GM23338 (cell line): ENCODE measurements at regions not wholly inside any gene's neighbourhood (a gene's known extent, or its start where the extent isn't known, plus 50 kb on each side); places are given as distances from the start of the nearest gene placed in this dataset.

ENCODE experiments used
- ATAC-seq: fragments of 200-7000 bp; cut with Tn5 transposase; 3 replicates; pipeline ENCODE4 v1.9.1; 2020
- DNase-seq: peaks from one replicate; pipeline ENCODE4 v3.0.0-alpha.2; 2015; ENCODE audit warnings: low spot score
- H2AFZ ChIP-seq: fragments of 200-600 bp; sonication (generic); 2 replicates; pipeline ENCODE4 v1.8.0; 2016; ENCODE audit warnings: antibody characterized with exemption, mild to moderate bottlenecking, moderate library complexity
- H3F3A ChIP-seq: fragments of 200-600 bp; sonication (generic); replicated peaks from 2 replicates; pipeline ENCODE4 v1.8.0; 2017; ENCODE audit warnings: antibody characterized with exemption, mixed run types, low read depth
- H3K27ac ChIP-seq: fragments of 200-600 bp; sonication (generic); 2 replicates; pipeline ENCODE4 v1.6.1; 2016; ENCODE audit warnings: low read depth
- H3K27me3 ChIP-seq: fragments of 200-600 bp; sonication (generic); 2 replicates; pipeline ENCODE4 v1.8.0; 2016; ENCODE audit warnings: mild to moderate bottlenecking, mixed run types, moderate library complexity; ENCODE audit not compliant: insufficient read depth
- H3K36me3 ChIP-seq: fragments of 200-600 bp; sonication (generic); 2 replicates; pipeline ENCODE4 v1.8.0; 2016; ENCODE audit warnings: mild to moderate bottlenecking; ENCODE audit not compliant: insufficient read depth
- H3K4me1 ChIP-seq: fragments of 200-600 bp; sonication (generic); 2 replicates; pipeline ENCODE4 v1.8.0; 2016; ENCODE audit warnings: mild to moderate bottlenecking, moderate library complexity; ENCODE audit not compliant: insufficient read depth
- H3K4me2 ChIP-seq: fragments of 200-600 bp; sonication (generic); 2 replicates; pipeline ENCODE4 v1.7.1; 2017; ENCODE audit warnings: mixed run types
- H3K4me3 ChIP-seq: fragments of 200-600 bp; sonication (generic); 2 replicates; pipeline ENCODE4 v1.6.1; 2016; ENCODE audit warnings: mixed run types
- H3K79me2 ChIP-seq: fragments of 200-600 bp; sonication (generic); replicated peaks from 2 replicates; pipeline ENCODE4 v1.8.0; 2017; ENCODE audit warnings: mild to moderate bottlenecking; ENCODE audit not compliant: insufficient read depth
- H3K9me2 ChIP-seq: fragments of 200-600 bp; sonication (generic); 2 replicates; pipeline ENCODE4 v1.8.0; 2017; ENCODE audit not compliant: insufficient read depth
- H4K20me1 ChIP-seq: fragments of 200-600 bp; sonication (generic); replicated peaks from 2 replicates; pipeline ENCODE4 v1.8.0; 2017; ENCODE audit warnings: mild to moderate bottlenecking; ENCODE audit not compliant: insufficient read depth
- H3K27ac Mint-ChIP-seq: 2 replicates; pipeline ENCODE4 v1.8.0; 2020; ENCODE audit warnings: inconsistent platforms, mild to moderate bottlenecking, moderate library complexity, mixed read lengths
- H3K27me3 Mint-ChIP-seq: 3 replicates; pipeline ENCODE4 v1.8.0; 2022; ENCODE audit warnings: low read depth, mild to moderate bottlenecking, moderate library complexity, mixed read lengths, inconsistent platforms; ENCODE audit not compliant: insufficient read depth, poor library complexity
- H3K36me3 Mint-ChIP-seq: 3 replicates; pipeline ENCODE4 v1.8.0; 2021; ENCODE audit warnings: low read depth, mild to moderate bottlenecking, inconsistent platforms, moderate library complexity, mixed read lengths
- H3K4me1 Mint-ChIP-seq: 3 replicates; pipeline ENCODE4 v1.8.0; 2020; ENCODE audit warnings: mild to moderate bottlenecking, inconsistent platforms, mixed read lengths
- H3K4me3 Mint-ChIP-seq: 3 replicates; pipeline ENCODE4 v1.8.0; 2021; ENCODE audit warnings: moderate library complexity, mild to moderate bottlenecking, inconsistent platforms, mixed read lengths
- H3K9me3 Mint-ChIP-seq: 3 replicates; pipeline ENCODE4 v1.8.0; 2020; ENCODE audit warnings: moderate library complexity, mild to moderate bottlenecking, inconsistent platforms, mixed read lengths
- ETS1 ChIP-seq: IDR thresholded peaks from 2 replicates; pipeline ENCODE4 v1.6.1; 2016; ENCODE audit warnings: antibody characterized with exemption
- EZH2phosphoT487 ChIP-seq: fragments of 200-600 bp; sonication (generic); IDR thresholded peaks from one replicate; pipeline ENCODE4 v1.8.1; 2018; ENCODE audit warnings: antibody characterized with exemption; ENCODE audit not compliant: unreplicated experiment
- JUNB ChIP-seq: IDR thresholded peaks from one replicate; pipeline ENCODE4 v1.6.1; 2016; ENCODE audit warnings: antibody characterized with exemption; ENCODE audit not compliant: unreplicated experiment
- NANOG ChIP-seq: IDR thresholded peaks from 2 replicates; pipeline ENCODE4 v1.6.1; 2016; ENCODE audit warnings: antibody characterized with exemption, borderline replicate concordance
- POLR2AphosphoS5 ChIP-seq: IDR thresholded peaks from 2 replicates; pipeline ENCODE4 v1.6.1; 2016; ENCODE audit warnings: antibody characterized with exemption, low read depth
- REST ChIP-seq: IDR thresholded peaks from one replicate; pipeline ENCODE4 v1.6.1; 2018; ENCODE audit warnings: antibody characterized with exemption; ENCODE audit not compliant: unreplicated experiment
- STAT1 ChIP-seq: IDR thresholded peaks from one replicate; pipeline ENCODE4 v1.6.1; 2016; ENCODE audit warnings: antibody characterized with exemption; ENCODE audit not compliant: unreplicated experiment
- ZNF114 ChIP-seq: fragments of 250-450 bp; sonication (Bioruptor Pico); IDR thresholded peaks from 2 replicates; pipeline ENCODE4 v1.5.0; 2020; ENCODE audit warnings: mild to moderate bottlenecking, moderate library complexity
- ZNF331 ChIP-seq: fragments of 250-450 bp; sonication (Bioruptor Pico); IDR thresholded peaks from 2 replicates; pipeline ENCODE4 v1.5.0; 2020; ENCODE audit warnings: low read depth, mild to moderate bottlenecking, moderate library complexity

GRCh38 chr12:63264629-63265028 lies 113.6 kb upstream of the AVPR1A start:
- no peaks in the 10 kb centered on the region for H3K27me3 Mint-ChIP-seq
- Histone ChIP-seq H3K4me1 (no peaks in the 10 kb centered on the region), H3F3A (no peaks in the 10 kb centered on the region), H3K27ac (no peak overlapping the region), H2AFZ (no peak overlapping the region), H3K36me3 (no peaks in the 10 kb centered on the region), H3K4me3 (no peak overlapping the region), H3K9me2 (no peaks in the 10 kb centered on the region), H4K20me1 (no peaks in the 10 kb centered on the region), H3K4me2 (no peak overlapping the region), H3K27me3 (no peaks in the 10 kb centered on the region), H3K79me2 (no peaks in the 10 kb centered on the region)
- 0 out of 3 replicates have a peak, but pooled peaks cover 2% of the 10 kb centered on the region for H3K36me3 Mint-ChIP-seq
- no peaks in the 10 kb centered on the region for H3K4me1 Mint-ChIP-seq
- peaks cover 16% of the 10 kb centered on the region for H3K9me3 Mint-ChIP-seq
- DNase-seq: no peak
- H3K4me3 Mint-ChIP-seq: no peak overlapping the region
- ATAC-seq: no peak
- no peak overlapping the region for H3K27ac Mint-ChIP-seq
- TF ChIP-seq EZH2phosphoT487 (no peak), ZNF331 (CRISPR knock-in tag) (no peak), REST (no peak), POLR2AphosphoS5 (no peak)

- no peaks in the 10 kb centered on the region for H3K36me3 Mint-ChIP-seq
- no peaks in the 10 kb centered on the region for H3K79me2 ChIP-seq
- H3K4me1 Mint-ChIP-seq: no peaks in the 10 kb centered on the region
- H3K4me2 ChIP-seq: no peak overlapping the region
- no peaks in the 10 kb centered on the region for H3F3A ChIP-seq
- no peak for DNase-seq
- ATAC-seq: no peak
- no peaks in the 10 kb centered on the region for H3K36me3 ChIP-seq
- no peaks in the 10 kb centered on the region; the same call in 1 of the 2 replicates for H3K9me2 ChIP-seq
- no peak overlapping the region for H3K4me3 ChIP-seq
- H3K27ac ChIP-seq: no peak overlapping the region
- peaks cover 5% of the 10 kb centered on the region for H3K27me3 Mint-ChIP-seq
- no peak overlapping the region for H2AFZ ChIP-seq
- no peaks in the 10 kb centered on the region for H3K9me3 Mint-ChIP-seq
- no peak overlapping the region for H3K4me3 Mint-ChIP-seq
- no peak for TF ChIP-seq POLR2AphosphoS5
- no peak for TF ChIP-seq ZNF114
- TF ChIP-seq REST: no peak
- TF ChIP-seq ETS1: no peak
- TF ChIP-seq STAT1: no peak
- TF ChIP-seq JUNB: no peak
- TF ChIP-seq NANOG: no peak
- no peak for TF ChIP-seq ZNF331 (CRISPR knock-in tag)
- no peaks in the 10 kb centered on the region for H4K20me1 ChIP-seq
- H3K4me1 ChIP-seq: no peaks in the 10 kb centered on the region
- no peaks in the 10 kb centered on the region for H3K27me3 ChIP-seq
- H3K27ac Mint-ChIP-seq: no peak overlapping the region
Measured at GRCh38 chr12:63250486-63250885, 99.5 kb upstream of the AVPR1A start.
